Ascending aorta (tissue), 2 donors: ENCODE measurements at regions not wholly inside any gene's neighbourhood (a gene's known extent, or its start where the extent isn't known, plus 50 kb on each side); places are given as distances from the start of the nearest gene placed in this dataset.

Experiments used
- DNase-seq, 2 donors: peaks; one replicate each; pipeline ENCODE4 v3.0.0-alpha.2; 2019; ENCODE audit warnings: low spot score in 2 of 2
- H3K27ac ChIP-seq, 2 donors: fragments of 200-600 bp; sonication (generic); one replicate each; pipeline ENCODE4 v1.5.1; 2016 to 2017; ENCODE audit warnings: mild to moderate bottlenecking in 1 of 2
- H3K27me3 ChIP-seq: fragments of 200-600 bp; sonication (generic); one replicate; pipeline ENCODE4 v1.5.1; 2017
- H3K36me3 ChIP-seq, 2 donors: fragments of 200-600 bp; sonication (generic); one replicate each; pipeline ENCODE4 v1.5.1; 2016
- H3K4me1 ChIP-seq, 2 donors: fragments of 200-600 bp; sonication (generic); one replicate each; pipeline ENCODE4 v1.5.1; 2016 to 2017; ENCODE audit warnings: mild to moderate bottlenecking in 1 of 2
- H3K4me3 ChIP-seq, 2 donors: fragments of 200-600 bp; sonication (generic); one replicate each; pipeline ENCODE4 v1.5.1; 2016 to 2017; ENCODE audit warnings: mild to moderate bottlenecking in 1 of 2
- H3K9me3 ChIP-seq, 2 donors: fragments of 200-600 bp; sonication (generic); one replicate each; pipeline ENCODE4 v1.5.1; 2016
- CTCF ChIP-seq, 3 experiments: fragments of 200-600 bp in 2 of 3; fragments of 450-650 bp in 1 of 3; sonication (generic) in 2 of 3; IDR thresholded peaks; one replicate each; pipeline ENCODE4 v1.5.1; 2016 to 2019; ENCODE audit warnings: antibody characterized with exemption in 3 of 3, mild to moderate bottlenecking in 1 of 3, moderate library complexity in 1 of 3
- intact Hi-C: fragments of 100-400 bp; cut with DNase I; formaldehyde crosslinking; loops from one replicate; pipeline ENCODE4 v1.15.1; 2023

- Histone ChIP-seq H3K27me3 (no peaks in the 10 kb centered on the region), H3K27ac (no peak overlapping the region), H3K36me3 (no peaks in the 10 kb centered on the region), H3K9me3 (peaks cover 0 to 11% of the 10 kb centered on the region in 2 donors), H3K4me1 (no peaks in the 10 kb centered on the region), H3K4me3 (no peak overlapping the region)
- no peak for DNase-seq
- TF ChIP-seq CTCF (IDR thresholded peaks at IDR 0.05) = no peak
- intact Hi-C loops = no loop called here
Observed at GRCh38 chr3:65060904-65061303, 373.1 kb upstream of the ADAMTS9 start.

- Histone ChIP-seq H3K27me3 (no peaks in the 10 kb centered on the region), H3K9me3 (peaks cover 0 to 16% of the 10 kb centered on the region in 2 donors), H3K27ac (no peak overlapping the region), H3K4me1 (no peaks in the 10 kb centered on the region), H3K36me3 (no peaks in the 10 kb centered on the region), H3K4me3 (no peak overlapping the region)
- TF ChIP-seq CTCF (IDR thresholded peaks at IDR 0.05) = no peak
- intact Hi-C loops = no loop called here
- DNase-seq = no peak
Observed at GRCh38 chr3:65052101-65052500, 364.3 kb upstream of the ADAMTS9 start.

GRCh38 chr3:65048151-65048550, 360.4 kb upstream of the ADAMTS9 start:
- no peak overlapping the region for H3K27ac ChIP-seq
- peaks cover 0 to 9% of the 10 kb centered on the region in 2 donors for H3K9me3 ChIP-seq
- DNase-seq = no peak
- H3K4me1 ChIP-seq = no peaks in the 10 kb centered on the region
- no peak for TF ChIP-seq CTCF (IDR thresholded peaks at IDR 0.05)
- intact Hi-C loops = no loop called here
- H3K27me3 ChIP-seq = no peaks in the 10 kb centered on the region
- H3K4me3 ChIP-seq = no peak overlapping the region
- H3K36me3 ChIP-seq = no peaks in the 10 kb centered on the region

- no peak for DNase-seq
- H3K4me1 ChIP-seq = no peaks in the 10 kb centered on the region
Observed at GRCh38 chr3:65045138-65045537, 357.3 kb upstream of the ADAMTS9 start.

GRCh38 chr3:65044401-65044800, 356.6 kb upstream of the ADAMTS9 start:
- no peaks in the 10 kb centered on the region for H3K36me3 ChIP-seq
- no peak for DNase-seq
- TF ChIP-seq CTCF (IDR thresholded peaks at IDR 0.05) = no peak
- no peaks in the 10 kb centered on the region for H3K4me1 ChIP-seq
- H3K27ac ChIP-seq = no peak overlapping the region
- no peaks in the 10 kb centered on the region for H3K27me3 ChIP-seq
- H3K4me3 ChIP-seq = no peak overlapping the region
- H3K9me3 ChIP-seq = peaks cover 0 to 9% of the 10 kb centered on the region in 2 donors
- intact Hi-C loops = no loop called here

More at GRCh38 chr3:65045138-65045537, 357.3 kb upstream of the ADAMTS9 start:
- Histone ChIP-seq H3K9me3 (peaks cover 0 to 9% of the 10 kb centered on the region in 2 donors), H3K4me3 (no peak overlapping the region), H3K36me3 (no peaks in the 10 kb centered on the region), H3K27ac (no peak overlapping the region), H3K27me3 (no peaks in the 10 kb centered on the region)
- TF ChIP-seq CTCF (IDR thresholded peaks at IDR 0.05) = no peak
- intact Hi-C loops = no loop called here

GRCh38 chr3:65042675-65043074, 354.9 kb upstream of the ADAMTS9 start:
- intact Hi-C loops = no loop called here
- H3K9me3 ChIP-seq = peaks cover 0 to 9% of the 10 kb centered on the region in 2 donors
- no peak overlapping the region for H3K4me3 ChIP-seq
- H3K27me3 ChIP-seq = no peaks in the 10 kb centered on the region
- no peaks in the 10 kb centered on the region for H3K36me3 ChIP-seq
- no peak overlapping the region for H3K27ac ChIP-seq
- no peak for DNase-seq
- TF ChIP-seq CTCF (IDR thresholded peaks at IDR 0.05) = no peak
- no peaks in the 10 kb centered on the region for H3K4me1 ChIP-seq
